ENCODE measurements at regions not wholly inside any gene's neighbourhood (a gene's known extent, or its start where the extent isn't known, plus 50 kb on each side); places are given as distances from the start of the nearest gene placed in this dataset.

DNA sequence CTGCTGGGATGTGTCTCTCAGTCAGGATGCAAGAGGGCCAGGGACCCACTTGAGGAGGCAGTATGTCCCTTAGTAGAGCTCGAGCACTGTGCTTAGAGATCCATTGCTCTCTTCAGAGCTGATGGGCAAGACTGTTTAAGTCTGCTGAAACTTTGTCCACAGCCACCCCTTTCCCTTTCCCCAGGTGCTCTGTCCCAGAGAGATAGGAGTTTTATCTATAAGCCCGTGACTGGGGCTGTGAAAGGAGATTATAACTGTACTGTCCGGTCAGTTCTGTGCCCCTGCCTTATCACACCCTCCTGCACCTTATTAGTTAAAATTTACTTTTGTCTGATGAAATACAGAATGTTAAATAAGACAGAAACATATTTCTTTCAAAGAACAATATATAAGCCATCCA is 378.4 kb downstream of the PABPC4L start:
- TF ChIP-seq RAD21 (conservative IDR thresholded peaks at IDR 0.05 in 1 of 2, IDR thresholded peaks at IDR 0.05 in 1 of 2) (no peak), RCOR1 (IDR thresholded peaks at IDR 0.05; ENCODE audit: low read depth, low read length) (no peak), MAFK (IDR thresholded peaks at IDR 0.05; ENCODE audit: partially characterized antibody) (no peak), CEBPB (IDR thresholded peaks at IDR 0.05) (no peak)
- TF ChIP-seq, protein P1, sequence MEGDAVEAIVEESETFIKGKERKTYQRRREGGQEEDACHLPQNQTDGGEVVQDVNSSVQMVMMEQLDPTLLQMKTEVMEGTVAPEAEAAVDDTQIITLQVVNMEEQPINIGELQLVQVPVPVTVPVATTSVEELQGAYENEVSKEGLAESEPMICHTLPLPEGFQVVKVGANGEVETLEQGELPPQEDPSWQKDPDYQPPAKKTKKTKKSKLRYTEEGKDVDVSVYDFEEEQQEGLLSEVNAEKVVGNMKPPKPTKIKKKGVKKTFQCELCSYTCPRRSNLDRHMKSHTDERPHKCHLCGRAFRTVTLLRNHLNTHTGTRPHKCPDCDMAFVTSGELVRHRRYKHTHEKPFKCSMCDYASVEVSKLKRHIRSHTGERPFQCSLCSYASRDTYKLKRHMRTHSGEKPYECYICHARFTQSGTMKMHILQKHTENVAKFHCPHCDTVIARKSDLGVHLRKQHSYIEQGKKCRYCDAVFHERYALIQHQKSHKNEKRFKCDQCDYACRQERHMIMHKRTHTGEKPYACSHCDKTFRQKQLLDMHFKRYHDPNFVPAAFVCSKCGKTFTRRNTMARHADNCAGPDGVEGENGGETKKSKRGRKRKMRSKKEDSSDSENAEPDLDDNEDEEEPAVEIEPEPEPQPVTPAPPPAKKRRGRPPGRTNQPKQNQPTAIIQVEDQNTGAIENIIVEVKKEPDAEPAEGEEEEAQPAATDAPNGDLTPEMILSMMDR (IDR thresholded peaks at IDR 0.05) = no peak

All from A549 (cell line).